Activated CD4-positive, alpha-beta T cell treated with anti-CD3 and anti-CD28 coated beads, Interleukin-2, Interleukin-4, amounts not matched to agents 100 ng/mL and 50 ng/mL, durations not matched to agents 16 hours and 8 hours (primary cell): ENCODE measurements at regions not wholly inside any gene's neighbourhood (a gene's known extent, or its start where the extent isn't known, plus 50 kb on each side); places are given as distances from the start of the nearest gene placed in this dataset.

Experiments
- DNase-seq: peaks from one replicate; pipeline ENCODE4 v3.0.0-alpha.2; 2020; ENCODE audit warnings: low spot score

DNA sequence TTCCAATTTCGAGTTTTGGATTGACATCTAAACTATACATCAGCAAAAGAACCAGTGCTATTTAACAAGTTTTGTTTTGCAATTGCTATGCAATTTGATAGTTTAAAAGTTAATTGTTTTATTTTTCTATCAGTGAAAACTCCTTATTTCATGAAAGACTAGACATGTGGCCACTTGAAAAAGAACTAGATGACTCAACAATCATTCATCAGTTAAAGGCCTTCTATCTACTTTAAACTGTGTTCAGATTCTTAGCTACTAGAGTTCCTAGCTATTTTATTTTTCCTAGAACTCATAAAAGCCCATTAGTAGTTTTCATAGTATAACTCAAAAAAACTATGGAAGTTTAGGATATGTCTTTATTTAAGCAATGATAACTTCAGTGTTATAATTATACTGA, 104.6 kb upstream of the LSM8 start:
- DNase-seq = no peak

DNA sequence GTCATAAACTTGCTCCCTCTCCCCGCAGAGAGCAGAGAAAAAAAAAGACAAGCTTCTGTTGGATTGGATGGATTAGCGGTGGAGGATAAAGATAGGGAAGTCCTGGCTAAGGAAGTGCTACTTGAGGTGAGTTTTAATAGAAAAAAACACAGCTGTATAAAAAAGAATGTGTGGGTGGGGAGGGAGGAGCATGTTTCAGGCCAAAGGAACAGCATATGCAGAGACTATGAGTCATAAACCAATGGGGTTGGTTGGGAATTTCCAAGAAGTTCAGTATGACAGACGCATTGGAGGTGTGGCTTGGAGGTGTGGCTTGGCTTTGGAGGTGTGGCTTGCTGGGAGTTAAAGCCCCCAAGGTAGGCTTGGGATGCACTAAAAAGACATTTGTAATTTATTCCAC, 103.0 kb upstream of the LSM8 start:
- DNase-seq = peak; percentile 52

DNA sequence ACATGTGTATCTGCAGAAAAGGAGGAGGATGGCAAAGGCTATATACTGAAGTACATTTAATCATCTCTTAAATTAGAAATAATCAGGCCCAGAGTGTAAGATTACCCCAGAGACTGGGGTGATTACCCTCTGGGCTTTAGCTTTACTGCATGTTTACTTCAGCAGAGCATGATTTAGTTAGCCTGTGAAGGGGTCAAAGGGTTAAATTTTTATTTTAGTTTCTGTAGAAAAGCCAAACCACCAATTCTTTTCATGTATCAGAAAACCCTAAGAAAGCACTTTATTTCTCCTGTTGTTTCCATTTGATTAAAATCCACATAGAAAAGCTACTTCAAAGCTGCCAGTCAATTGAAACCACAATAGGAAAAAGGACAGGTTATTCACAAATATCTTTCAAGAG, 101.5 kb upstream of the LSM8 start:
- no peak for DNase-seq

DNA sequence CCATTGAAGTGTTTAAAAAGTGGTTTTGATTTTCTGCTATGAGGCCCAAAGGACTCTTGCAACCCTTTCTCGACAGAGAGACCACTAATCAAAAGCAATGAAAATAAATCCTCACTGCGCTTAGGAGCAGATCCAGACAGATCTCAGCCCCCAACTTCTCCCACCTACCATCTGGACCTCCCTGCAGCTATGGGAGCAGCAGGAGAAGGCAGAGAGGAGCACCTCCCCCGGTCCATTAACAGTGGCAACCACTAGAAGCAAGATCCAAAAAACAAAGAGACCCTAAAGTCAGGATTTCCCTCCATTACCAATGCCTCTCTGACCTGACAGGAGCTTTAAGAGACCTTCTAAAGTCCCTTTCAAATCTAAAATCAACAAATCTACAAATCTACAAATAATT, 99.0 kb upstream of the LSM8 start:
- no peak for DNase-seq

DNA sequence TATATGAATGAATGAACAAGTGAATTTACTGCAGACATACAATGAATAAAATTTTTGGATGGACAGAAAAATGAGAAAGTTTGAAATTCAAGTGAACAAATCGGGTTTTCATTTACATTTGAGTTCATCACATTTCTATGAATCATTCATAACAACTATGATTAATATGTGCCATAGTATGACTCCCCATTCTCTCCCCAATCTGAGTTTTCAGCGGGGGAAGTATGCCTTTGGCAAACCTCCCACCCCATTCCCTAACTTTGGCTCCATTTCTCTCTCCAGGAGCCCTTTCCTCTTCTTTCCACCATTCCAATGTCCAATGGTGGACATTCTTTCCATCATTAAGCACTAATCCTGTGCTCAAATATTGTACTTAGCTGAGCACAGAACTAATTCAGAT, 96.8 kb upstream of the LSM8 start:
- no peak for DNase-seq

DNA sequence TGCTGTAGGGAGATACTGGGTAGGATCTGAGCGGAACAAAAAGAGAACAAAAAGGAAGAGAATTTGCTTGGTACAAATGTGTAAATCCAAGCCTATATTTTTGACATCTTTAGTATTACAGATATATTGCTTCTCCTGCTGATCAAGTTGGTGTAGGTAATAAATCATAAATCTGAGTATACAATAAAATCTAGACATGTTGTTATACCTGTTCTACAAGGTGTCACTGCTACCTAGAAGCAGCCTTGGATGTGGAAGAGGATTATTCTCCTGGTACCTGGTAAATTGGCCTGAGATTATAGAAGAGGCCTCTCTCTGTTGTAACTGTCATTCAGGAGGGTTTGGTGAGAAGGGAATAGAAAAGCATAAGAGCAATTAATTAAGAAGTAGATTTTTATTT, 89.9 kb upstream of the LSM8 start:
- no peak for DNase-seq

DNA sequence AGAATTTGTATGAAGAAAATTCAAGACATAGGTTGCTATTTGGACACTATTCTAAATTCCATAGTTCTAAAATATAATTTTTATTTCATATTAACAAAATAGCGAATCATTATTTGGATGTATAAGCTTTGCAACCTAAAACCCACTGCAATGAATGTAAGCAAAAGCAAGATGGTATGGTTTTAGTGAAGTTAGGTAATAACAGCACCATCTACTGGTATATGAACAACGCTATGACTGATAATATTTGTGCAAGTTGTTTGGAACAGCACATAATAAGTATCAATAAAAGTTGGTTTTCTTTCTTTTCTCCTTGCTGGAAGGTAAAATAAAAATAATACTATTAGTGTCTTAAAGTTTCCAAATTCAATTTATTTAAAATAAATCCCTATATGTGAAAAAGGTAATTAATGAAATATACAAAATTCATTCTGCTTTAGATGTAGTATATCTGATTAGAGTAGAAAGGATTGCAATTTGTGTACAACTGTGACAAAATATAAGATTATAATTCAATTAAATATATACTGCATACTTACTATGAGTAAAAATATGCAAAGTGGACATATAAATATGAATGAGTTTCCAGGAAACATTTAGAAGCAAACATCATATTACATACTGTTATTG, 79.0 kb upstream of the LSM8 start:
- peak; percentile 2 for DNase-seq

DNA sequence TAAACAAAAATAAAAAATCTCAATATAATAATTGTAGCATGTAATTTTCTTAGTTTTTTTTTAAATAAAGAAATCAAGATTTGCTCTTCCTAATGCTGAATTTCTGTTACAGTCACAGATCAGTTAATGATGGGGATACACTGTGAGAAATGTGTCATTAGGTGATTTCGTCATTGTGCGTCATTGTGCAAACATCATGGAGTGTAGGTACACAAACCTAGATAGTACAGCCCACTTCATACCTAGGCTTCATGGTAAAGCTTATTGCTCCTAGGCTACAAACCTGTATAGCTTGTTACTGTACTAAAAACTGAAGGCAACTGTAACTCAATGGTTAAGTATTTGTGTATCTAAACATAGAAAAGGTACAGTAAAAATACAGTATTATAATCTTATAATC, 74.4 kb upstream of the LSM8 start:
- no peak for DNase-seq

DNA sequence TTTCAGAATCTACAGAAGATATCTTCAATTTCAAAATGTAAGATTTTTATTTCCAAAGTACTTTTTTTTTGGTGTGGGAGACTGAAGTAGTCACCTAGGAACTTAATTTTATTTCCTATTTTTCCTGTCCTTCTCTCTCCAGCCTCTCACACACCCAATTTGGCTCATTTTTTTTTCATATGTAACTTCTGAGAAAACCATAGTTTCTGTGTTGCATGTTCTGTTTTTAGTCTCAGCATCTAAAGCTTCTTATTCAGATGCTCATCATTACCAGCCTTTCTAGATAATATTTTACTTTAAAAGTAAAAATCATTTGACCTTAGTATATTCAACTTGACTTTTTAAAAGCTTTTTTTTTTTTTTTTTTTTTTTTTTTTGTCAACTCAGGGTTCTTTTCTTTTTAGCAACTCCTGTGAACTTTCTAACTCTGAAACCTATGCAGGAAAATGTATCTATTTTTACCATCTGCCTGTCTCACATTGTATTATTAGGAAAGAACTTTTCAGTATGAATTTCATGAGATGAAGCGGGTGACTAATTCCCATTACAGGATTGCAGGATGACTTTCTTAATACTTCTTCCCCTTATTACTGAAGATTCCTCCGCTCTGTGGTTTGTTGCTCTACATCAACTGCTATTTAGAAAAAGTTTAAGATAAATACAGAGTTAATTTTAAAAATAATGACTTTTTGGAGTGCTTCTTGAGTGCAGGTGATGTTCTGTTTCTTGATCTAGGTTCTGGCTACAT, 73.6 kb upstream of the LSM8 start:
- no peak for DNase-seq

DNA sequence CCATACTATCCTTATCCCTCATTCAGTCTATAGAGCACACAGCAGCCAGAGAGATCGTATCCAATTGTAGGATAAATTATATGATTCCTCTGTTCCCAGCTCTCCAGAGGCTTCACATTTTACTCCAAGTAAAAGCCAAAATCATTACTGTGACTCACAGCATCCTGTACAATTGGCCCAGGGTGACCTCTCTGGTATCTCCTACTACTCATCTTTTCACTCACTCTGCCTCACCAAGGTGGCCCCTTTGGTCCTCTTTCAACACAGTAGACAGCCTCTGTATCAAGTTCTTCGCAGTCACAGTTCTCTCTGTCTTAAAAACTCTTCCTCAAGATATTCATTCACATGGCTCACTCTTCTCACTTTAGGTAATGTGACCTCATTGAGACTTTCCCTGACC, 72.6 kb upstream of the LSM8 start:
- DNase-seq = no peak

DNA sequence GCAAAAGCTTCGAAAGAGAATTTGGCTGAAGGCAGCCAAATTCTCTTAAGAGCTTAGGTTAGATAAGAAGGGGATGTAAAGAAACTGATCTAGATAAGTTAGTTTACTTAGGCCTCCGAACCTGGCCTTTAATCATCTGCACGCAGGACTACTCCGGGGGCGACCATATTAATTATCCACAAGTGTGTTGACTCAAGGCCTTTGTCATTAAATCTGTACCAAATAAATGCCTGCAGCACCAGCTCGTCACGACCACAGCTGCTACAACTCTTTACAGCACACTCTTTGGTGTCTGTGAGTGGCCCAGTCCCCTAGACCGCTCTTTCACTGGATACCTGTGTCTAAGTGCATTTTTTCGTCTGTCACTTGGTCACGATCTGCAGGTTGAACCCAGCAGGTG, 69.8 kb upstream of the LSM8 start:
- no peak for DNase-seq

DNA sequence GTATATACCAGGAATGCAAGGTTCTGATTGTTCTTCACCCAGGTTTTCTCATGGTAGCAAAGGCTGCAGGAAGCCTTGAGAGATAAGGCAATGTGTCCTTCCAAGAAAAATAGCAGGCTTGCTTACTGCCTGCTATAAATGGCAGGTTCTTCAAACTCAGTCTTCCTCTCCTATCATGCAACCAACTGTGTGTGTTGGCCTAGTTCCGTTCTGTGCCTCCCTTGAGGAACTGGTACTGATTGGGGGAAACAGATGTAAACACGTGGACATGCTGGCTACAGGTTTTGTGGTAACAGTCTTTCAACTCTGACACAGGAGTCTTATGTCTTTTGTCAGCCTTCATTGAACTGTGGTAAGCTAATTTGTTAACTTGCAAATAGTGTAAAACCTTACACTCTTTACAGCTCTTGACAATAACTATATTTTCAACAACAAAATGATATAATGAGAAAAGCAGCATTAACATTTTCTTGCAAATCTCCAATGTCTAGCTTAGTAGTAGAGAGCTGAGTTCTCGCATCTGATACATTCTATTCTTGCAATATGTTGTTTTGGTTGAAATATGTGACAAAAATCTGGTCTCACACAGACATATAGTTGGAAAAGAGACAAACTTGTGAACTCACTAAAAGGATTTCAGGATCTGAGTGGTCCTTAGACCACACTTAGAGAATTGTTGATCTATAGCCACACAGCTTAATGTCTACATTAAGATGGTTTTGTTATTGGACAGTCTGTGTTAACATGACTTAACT, 54.7 kb upstream of the LSM8 start:
- no peak for DNase-seq

DNA sequence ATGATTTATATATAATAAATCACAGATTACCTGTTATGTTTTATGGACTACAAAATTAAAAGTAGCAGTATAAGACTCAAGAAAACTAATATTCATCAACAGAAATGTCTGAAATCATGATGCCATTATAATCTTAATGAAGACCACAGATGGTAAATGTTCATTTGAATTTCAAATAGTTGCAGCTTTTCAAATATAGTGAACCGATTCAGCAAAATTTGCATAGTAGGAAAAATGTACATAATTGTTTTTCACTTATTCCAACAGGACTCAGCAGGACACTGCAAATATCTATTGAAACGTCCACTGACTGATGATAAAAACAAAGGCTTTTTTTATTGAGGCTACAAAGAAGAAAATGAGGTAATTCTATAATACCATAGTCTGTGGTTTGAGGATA, 51.2 kb upstream of the LSM8 start:
- no peak for DNase-seq
